ENCODE measurements at regions not wholly inside any gene's neighbourhood (a gene's known extent, or its start where the extent isn't known, plus 50 kb on each side); places are given as distances from the start of the nearest gene placed in this dataset.
"Not testable (repeated sequence)": the region's sequence is repeated elsewhere in the genome, so short reads cannot be mapped to it uniquely, and the experiment has no call there.

DNA sequence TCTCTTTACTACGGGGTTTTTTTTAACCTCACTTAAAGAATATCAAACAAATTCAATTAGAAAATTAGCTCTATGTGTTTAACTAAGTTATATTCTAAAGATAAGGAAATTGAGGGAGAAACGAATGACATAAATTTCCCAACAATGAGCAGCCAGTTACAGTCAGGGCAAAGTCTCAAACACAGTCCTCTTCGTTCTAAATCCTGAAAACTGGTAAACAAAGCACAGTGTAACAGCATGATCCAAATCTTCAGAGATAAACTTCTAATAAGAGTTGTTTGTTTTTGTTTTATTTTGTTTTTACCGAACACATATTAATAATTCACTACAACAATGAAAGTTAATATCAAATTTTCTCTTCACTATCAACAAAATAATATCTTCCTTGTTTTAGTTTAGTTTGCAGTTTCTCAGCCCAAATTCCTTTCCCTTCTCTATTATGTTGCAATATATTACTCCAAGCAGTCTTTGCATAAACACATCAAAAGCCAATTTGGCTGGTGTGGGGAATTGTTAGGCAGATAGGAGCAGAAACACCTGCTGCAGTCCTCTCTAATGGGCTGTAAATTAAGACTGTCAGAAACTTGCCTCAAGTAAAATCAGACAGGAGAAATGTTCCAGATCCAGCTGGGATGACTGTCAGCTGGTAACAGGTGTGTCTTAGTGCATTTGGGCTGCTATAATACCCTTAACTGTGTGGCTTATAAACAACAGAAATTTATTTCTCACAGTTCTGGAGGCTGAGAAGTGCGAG, 106.5 kb upstream of the SGCG start:
- no peak for DNase-seq (ENCODE audit: low read depth in 3 of 3)

DNA sequence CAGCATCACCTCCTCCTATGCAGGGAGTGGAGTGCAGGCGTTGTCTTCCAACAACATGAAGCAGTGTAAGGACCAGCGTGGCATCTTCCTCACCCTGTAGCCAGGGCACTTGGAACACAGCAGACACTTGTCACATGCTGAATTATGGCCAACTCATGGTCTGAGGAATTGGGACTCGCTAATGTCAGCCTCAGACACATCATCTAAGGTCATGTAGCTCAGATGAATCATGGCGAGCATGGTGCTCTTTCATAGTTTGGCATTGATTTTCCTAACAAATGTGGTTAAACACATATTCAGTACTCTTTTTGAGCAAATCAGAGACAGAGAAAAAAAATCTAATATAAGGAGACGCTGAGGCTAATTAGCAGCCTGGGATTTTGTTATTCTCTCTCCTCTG, 99.6 kb upstream of the SGCG start:
- DNase-seq (ENCODE audit: low read depth in 3 of 3), result no peak

DNA sequence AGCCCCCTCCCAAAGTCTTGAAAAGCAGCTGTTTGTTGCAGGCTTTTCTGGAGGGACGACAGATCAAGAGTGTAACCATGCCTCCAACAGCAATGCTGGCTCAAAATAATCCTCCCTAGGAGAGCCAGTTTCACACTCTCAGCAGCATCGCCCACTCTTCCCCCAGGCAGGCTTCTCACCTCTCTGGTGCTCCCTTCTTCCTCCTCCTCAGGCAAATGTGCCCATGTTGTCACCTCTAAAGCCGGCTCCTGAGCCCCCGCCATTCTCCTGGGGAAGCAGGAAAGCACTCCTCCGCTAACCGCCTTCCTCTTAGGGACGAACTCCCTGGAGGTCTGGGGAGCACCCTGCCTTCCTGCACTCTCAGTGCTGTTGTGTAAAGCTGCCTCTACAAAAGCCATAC, 98.9 kb upstream of the SGCG start:
- no peak for DNase-seq (ENCODE audit: low read depth in 3 of 3)

DNA sequence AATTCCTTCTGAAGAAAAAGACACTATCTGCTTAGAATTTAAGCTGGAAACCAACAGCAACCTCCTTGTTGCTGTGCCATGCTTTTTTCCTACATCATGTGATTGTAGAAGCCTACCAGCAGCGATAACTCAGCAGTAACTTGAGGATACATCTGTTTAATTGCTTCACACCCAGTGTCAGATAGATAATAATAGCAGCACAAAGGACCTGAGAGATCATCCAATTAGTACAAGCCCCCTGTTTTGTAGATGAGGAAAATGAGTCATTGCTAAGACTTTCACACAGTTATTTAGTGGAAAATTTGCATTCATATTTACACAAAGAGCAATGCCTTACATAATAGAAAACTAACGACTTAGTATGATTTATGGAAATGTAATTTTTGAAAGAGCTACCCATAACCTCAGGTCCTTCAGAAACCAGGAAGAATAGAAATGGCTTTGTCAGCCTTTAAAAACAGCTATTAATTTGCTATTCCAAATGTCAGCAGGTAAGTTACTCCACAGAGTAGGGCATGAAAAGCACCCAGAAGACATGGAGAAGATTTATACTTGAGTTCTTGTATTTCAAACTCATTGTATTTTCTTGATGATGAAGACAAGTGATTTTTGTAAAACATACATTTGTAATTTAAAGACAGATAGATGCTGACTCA, 93.7 kb upstream of the SGCG start:
- no peak for DNase-seq (ENCODE audit: low read depth in 3 of 3)

DNA sequence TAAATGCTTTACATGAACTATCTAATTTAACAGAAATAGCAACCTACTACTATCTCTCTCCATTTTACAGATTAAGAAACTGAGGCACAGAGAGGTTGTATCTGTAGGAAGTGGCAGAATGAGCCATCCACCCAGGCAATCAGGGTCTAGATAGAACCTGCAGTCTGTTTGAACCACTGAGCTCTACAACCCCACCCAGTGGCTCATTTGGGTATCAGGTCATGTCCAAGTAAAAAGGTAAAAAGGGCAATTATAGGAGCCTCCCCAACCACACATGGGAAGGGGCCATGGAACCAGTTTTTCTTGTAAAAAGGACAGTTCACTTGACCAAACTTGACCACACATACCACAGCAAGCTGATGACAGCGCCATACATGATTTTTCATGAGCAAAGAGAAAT, 92.9 kb upstream of the SGCG start:
- no peak for DNase-seq (ENCODE audit: low read depth in 3 of 3)

DNA sequence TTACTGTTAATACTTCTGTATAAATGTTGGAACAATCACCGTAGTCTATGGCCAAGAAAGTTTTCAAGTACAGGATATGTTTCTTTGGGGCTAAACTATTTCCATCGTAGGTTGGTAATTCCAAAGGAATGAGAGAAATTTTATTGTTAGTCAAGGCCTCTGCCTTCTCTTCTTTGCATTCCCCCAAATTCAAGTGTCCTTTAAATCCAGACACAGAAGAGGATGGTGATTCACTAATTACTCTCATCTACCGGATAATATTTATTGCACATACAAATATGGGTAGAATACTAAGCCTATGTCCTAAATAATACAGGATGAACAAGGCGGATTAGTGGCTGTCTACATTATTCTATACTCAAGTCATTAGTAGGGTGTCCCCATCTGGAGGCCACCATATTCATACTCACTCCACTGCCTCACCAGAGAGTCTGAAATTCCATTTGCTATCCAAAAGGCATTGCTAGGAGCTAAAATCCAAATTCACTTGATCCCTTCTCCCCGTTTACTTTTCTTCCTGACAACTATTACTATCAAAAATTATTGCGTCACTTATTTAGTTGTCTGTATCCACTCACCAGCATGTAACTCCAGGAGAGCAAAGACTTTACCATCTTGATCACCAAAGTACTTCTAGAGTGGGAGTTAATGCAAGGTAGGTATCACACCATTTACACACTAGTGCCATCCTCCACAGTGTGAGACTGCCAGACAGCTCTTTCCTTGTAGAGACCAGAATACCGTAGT, 82.4 kb upstream of the SGCG start:
- DNase-seq (ENCODE audit: low read depth in 3 of 3), result no peak

DNA sequence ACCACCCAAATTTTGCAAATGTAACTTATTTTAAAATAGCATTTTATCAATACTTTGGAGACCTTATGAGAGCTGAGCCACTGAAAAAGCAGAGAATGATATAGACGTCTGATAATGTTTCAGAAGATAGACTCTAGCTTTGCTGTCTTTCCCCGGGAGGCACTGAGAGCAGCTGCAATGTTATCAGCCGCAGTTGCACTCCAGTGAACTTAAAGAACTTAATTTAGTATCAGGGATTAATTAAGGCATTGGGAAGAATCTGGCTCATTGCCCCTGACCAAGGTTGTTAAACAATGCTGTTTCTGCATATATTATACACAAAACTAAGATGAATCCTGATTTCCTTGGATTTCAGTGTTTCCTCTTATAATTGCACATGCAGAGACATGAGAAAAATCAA, 75.7 kb upstream of the SGCG start:
- no peak for DNase-seq (ENCODE audit: low read depth in 3 of 3)

DNA sequence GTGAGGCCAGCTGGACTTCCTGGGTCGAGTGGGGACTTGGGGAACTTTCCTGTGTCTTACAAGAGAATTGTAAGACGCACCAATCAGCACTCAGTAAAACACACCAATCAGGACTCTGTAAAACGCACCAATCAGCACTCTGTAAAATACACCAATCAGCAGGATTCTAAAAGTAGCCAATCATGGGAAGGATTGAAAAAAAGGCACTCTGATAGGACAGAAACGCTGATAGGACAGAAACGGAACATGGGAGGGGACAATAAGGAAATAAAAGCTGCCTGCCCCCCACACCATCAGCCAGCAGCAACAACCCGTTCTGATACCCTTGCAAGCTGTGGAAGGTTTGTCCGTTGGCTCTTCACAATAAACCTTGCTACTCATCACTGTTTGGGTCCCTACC, 73.1 kb upstream of the SGCG start:
- DNase-seq (ENCODE audit: low read depth in 3 of 3), result no peak

DNA sequence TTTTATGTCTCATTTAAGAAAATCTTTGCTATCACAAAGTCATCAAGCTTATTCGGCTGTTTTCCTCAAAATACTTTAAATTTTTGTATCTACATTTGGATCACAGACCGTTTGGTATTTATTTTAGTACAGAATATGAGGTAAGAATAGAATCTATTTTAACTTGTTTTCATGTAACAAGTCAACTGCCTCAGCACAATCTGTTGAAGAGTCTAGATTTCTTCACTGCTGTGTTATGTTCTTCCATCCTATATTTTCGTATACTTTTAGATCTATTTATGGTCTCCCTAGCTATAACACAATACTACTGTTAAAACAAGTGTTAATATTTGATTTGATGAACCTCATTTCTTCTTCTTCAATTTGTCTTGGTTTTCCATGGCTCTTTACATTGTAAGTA, 61.6 kb upstream of the SGCG start:
- no peak for DNase-seq (ENCODE audit: low read depth in 3 of 3)

DNA sequence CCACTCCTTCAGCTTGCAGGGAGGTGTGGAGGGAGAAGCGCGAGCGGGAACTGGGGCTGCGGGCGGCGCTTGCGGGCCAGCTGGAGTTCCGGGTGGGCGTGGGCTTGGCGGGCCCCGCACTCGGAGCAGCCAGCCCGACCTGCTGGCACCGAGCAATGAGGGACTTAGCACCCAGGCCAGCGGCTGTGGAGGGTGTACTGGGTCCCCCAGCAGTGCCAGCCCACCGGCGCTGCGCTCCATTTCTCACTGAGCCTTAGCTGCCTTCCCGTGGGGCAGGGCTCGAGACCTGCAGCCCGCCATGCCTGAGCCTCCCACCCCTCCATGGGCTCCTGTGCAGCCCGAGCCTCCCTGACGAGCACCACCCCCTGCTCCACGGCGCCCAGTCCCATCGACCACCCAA, 53.2 kb upstream of the SGCG start:
- not testable (repeated sequence) for DNase-seq (ENCODE audit: low read depth in 3 of 3)

DNA sequence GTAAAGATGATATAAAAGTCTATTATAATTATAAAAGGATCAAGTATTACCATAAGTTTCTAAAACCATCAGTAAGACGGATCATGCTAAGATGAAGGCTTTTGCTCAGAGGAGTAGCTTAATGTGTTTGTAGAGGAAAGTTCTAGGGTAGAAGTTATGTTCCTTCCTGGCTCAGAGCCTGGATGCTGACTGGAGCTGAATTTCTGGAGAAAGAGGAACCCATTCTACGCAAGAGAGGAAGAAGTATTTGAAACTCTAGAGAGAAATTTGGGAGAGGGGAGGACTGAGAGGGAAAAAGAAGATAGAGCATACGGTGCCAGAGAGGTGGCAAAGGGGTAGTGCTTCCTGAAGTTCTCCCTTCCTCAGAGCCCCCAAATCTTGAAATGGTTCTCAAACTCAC, 51.4 kb upstream of the SGCG start:
- DNase-seq (ENCODE audit: low read depth in 3 of 3), result no peak

Measured in stimulated activated CD4-positive, alpha-beta T cell treated with anti-CD3 and anti-CD28 coated beads, TNF-alpha, amount 100 ng/mL, for 48 hours (primary cell).